Panc1 (cell line): ENCODE measurements at regions not wholly inside any gene's neighbourhood (a gene's known extent, or its start where the extent isn't known, plus 50 kb on each side); places are given as distances from the start of the nearest gene placed in this dataset.

ENCODE experiments used
- ATAC-seq: fragments of 200-7000 bp; cut with Tn5 transposase; 2 replicates; pipeline ENCODE4 v1.9.1; 2020; ENCODE audit warnings: mild to moderate bottlenecking, moderate library complexity
- BruUV-seq: library from RNA; stranded (reverse); fragments of 400-500 nt; replicated peaks from 2 replicates; lab custom pipeline; 2021; lab: Mats Ljungman, UMichigan
- CTCF ChIA-PET: fragments of 300-600 bp; sonication (Branson Sonifier 250); formaldehyde crosslinking; loops from one replicate; lab custom pipeline; 2022; ENCODE audit warnings: antibody characterized with exemption; lab: Charles Lee
- POLR2A ChIA-PET: fragments of 300-600 bp; sonication (Branson Sonifier 250); formaldehyde crosslinking; loops from one replicate; lab custom pipeline; 2022; ENCODE audit warnings: antibody characterized with exemption; lab: Charles Lee
- DNase-seq: peaks from one replicate; pipeline ENCODE4 v3.0.0-alpha.2; 2010; ENCODE audit warnings: low read depth, low spot score
- H3K27ac ChIP-seq: 2 replicates; pipeline ENCODE4 v1.5.1; 2011; ENCODE audit warnings: mild to moderate bottlenecking, low read length, inconsistent platforms
- H3K27me3 ChIP-seq: fragments of 200-500 bp; sonication (Bioruptor generic); 2 replicates; pipeline ENCODE4 v1.6.0; 2014; ENCODE audit warnings: low read length, inconsistent platforms; ENCODE audit not compliant: control insufficient read depth, insufficient read depth
- H3K36me3 ChIP-seq: fragments of 200-500 bp; sonication (Bioruptor generic); 2 replicates; pipeline ENCODE4 v1.5.1; 2014; ENCODE audit warnings: inconsistent platforms, mild to moderate bottlenecking, low read length, moderate library complexity; ENCODE audit not compliant: control insufficient read depth, insufficient read depth
- H3K4me1 ChIP-seq: 2 replicates; pipeline ENCODE4 v1.5.1; 2011; ENCODE audit warnings: inconsistent platforms, mild to moderate bottlenecking, low read length, moderate library complexity; ENCODE audit not compliant: control insufficient read depth, insufficient read depth
- H3K4me3 ChIP-seq, 2 experiments: 2 replicates each; pipeline ENCODE4 v1.5.1; 2011 to 2012; ENCODE audit warnings: low read depth in 2 of 2, low read length in 2 of 2, mild to moderate bottlenecking in 2 of 2, inconsistent platforms in 1 of 2, moderate library complexity in 1 of 2
- H3K9me3 ChIP-seq: fragments of 200-500 bp; sonication (Bioruptor generic); 2 replicates; pipeline ENCODE4 v1.5.1; 2014; ENCODE audit warnings: low read depth, mild to moderate bottlenecking, inconsistent platforms, low read length, moderate library complexity; ENCODE audit not compliant: control insufficient read depth, insufficient read depth
- CTCF ChIP-seq: fragments of 450-650 bp; IDR thresholded peaks from 2 replicates; pipeline ENCODE4 v1.5.1; 2017; ENCODE audit warnings: mild to moderate bottlenecking
- POLR2AphosphoS5 ChIP-seq: IDR thresholded peaks from 2 replicates; pipeline ENCODE4 v1.6.1; 2012; ENCODE audit warnings: mild to moderate bottlenecking, low read depth, low read length, moderate library complexity
- REST ChIP-seq, 2 experiments: IDR thresholded peaks; 2 replicates each; pipeline ENCODE4 v1.6.1; 2011 to 2012; ENCODE audit warnings: low read depth in 2 of 2, control low read depth in 1 of 2, low read length in 1 of 2, mild to moderate bottlenecking in 1 of 2, moderate library complexity in 1 of 2; ENCODE audit not compliant: insufficient read depth in 1 of 2
- SIN3A ChIP-seq: IDR thresholded peaks from 2 replicates; pipeline ENCODE4 v1.6.1; 2012; ENCODE audit warnings: low read depth, mild to moderate bottlenecking, low read length, moderate library complexity, borderline replicate concordance; ENCODE audit not compliant: insufficient read depth
- TCF7L2 ChIP-seq: IDR thresholded peaks from 2 replicates; pipeline ENCODE4 v1.6.1; 2011; ENCODE audit warnings: mild to moderate bottlenecking, low read depth, low read length, inconsistent platforms
- in situ Hi-C: cut with HindIII; loops from 2 replicates; pipeline ENCODE4 v1.10.0; 2016; ENCODE audit warnings: low sequenced_read_pairs, low pct_unique_long_range_greater_than_20kb
- intact Hi-C: fragments of 100-400 bp; cut with micrococcal nuclease; formaldehyde crosslinking; loops from one replicate; pipeline ENCODE4 v1.10.0; 2022; ENCODE audit not compliant: unreplicated experiment

DNA sequence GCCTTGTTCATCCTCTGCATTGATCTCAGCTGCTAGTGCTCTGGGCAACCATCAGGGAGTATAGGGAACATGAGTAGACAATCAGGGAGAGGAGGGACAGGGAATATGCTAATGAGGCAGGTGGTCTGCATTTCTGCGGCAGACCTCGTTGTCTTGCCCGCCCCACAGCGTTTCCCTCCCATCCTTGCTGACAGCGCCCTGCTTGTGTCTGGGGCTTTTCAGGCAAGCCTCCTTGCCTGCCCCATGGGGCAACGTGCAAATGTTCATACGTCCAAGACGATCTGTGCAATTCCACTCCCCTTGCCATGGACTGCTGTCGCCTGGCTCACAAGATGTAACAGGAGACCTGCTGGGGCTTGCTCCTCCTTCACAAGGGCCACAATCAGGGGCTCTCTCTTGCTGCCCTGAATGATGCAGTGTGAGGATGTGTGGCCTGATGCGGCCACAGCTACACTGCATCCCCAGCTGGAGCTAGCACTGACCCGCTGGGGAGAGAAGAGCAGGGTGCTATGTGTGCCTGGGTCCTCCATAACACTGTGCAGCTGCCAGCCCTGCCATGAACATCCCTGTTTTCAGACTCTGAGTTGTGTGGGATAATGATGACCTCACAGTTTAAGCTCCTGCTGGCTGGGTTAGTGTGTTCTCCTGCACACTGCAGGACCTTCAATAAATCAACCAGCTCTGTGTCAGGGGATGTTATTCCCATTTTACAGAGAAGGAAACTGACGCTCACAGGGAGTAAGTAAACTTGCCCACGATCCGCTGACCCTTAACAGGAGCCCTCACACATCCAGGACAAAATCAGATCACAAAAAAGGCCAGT lies 211.3 kb downstream of the KLF13 start:
- no peak for DNase-seq
- ChIA-PET POLR2A (no interaction called here), CTCF (no interaction called here)
- intact Hi-C loops (no loop called here), in situ Hi-C loops (no loop called here)
- no peak for TF ChIP-seq POLR2AphosphoS5
- TF ChIP-seq SIN3A = no peak
- no peak for TF ChIP-seq CTCF
- TF ChIP-seq REST (IDR thresholded peaks at IDR 0.05; ENCODE audit: insufficient read depth in 1 of 2, low read depth in 2 of 2, low read length in 1 of 2) = no peak
- ATAC-seq = no peak
- Histone ChIP-seq H3K27ac (no peak overlapping the region), H3K36me3 (no peaks in the 10 kb centered on the region), H3K4me1 (no peaks in the 10 kb centered on the region), H3K9me3 (no peaks in the 10 kb centered on the region), H3K4me3 (no peak overlapping the region), H3K27me3 (peaks cover 11% of the 10 kb centered on the region)
- no TSS peak for BruUV-seq

DNA sequence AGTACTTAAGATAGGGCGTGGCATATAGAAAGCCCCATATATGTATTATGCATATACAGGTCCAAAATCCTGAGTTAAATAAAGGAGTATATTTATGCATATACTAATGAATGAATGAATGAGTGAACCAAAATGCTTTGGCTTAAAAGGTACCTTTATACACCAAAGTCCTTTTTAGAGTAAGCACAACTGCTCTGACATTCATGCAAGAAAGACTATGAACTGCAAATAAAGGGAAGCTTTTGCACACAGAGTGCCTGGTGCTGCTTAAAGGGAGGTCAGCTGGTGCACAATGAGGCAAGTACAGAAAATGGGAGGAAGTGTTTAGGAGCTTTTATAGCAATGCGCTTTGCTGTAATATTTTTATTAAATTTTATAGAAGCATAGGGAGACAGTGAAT lies 214.0 kb downstream of the KLF13 start:
- BruUV-seq = no TSS peak
- ChIA-PET CTCF (no interaction called here), POLR2A (no interaction called here)
- Histone ChIP-seq H3K9me3 (no peaks in the 10 kb centered on the region), H3K4me1 (no peaks in the 10 kb centered on the region), H3K36me3 (no peaks in the 10 kb centered on the region), H3K27ac (no peak overlapping the region), H3K27me3 (peaks cover 11% of the 10 kb centered on the region), H3K4me3 (no peak overlapping the region)
- intact Hi-C loops (no loop called here), in situ Hi-C loops (no loop called here)
- TF ChIP-seq SIN3A (no peak), CTCF (no peak), REST (IDR thresholded peaks at IDR 0.05; ENCODE audit: insufficient read depth in 1 of 2, low read depth in 2 of 2, low read length in 1 of 2) (no peak), POLR2AphosphoS5 (no peak), TCF7L2 (no peak)
- DNase-seq (no peak), ATAC-seq (no peak)
